ENCODE measurements at regions not wholly inside any gene's neighbourhood (a gene's known extent, or its start where the extent isn't known, plus 50 kb on each side); places are given as distances from the start of the nearest gene placed in this dataset.

- H3K9me3 Mint-ChIP-seq = no peaks in the 10 kb centered on the region
- H3K36me3 Mint-ChIP-seq (ENCODE audit: insufficient read depth) = no peaks in the 10 kb centered on the region
- ATAC-seq (replicated peaks; ENCODE audit: extremely low read depth, poor library complexity, severe bottlenecking) (no peak), DNase-seq (ENCODE audit: low spot score in 2 of 2) (no peak)
- peaks cover 7% of the 10 kb centered on the region for H3K4me1 Mint-ChIP-seq
- H3K27ac Mint-ChIP-seq (ENCODE audit: low read depth) = no peak overlapping the region
- no peak overlapping the region for H3K4me3 Mint-ChIP-seq
- H3K27me3 Mint-ChIP-seq = no peaks in the 10 kb centered on the region
These were observed 113.4 kb upstream of the ATXN3L start for GRCh38 chrX:13433298-13433605.

GRCh38 chrX:13432414-13433297 is 112.8 kb upstream of the ATXN3L start:
- Mint-ChIP-seq H3K4me3 (no peak overlapping the region), H3K9me3 (no peaks in the 10 kb centered on the region)
- DNase-seq (ENCODE audit: low spot score in 2 of 2) = no peak

GRCh38 chrX:13430136-13430827 is 110.4 kb upstream of the ATXN3L start:
- Mint-ChIP-seq H3K9me3 (no peaks in the 10 kb centered on the region), H3K4me1 (peaks cover 14% of the 10 kb centered on the region), H3K36me3 (ENCODE audit: insufficient read depth) (no peaks in the 10 kb centered on the region), H3K27ac (ENCODE audit: low read depth) (no peak overlapping the region), H3K27me3 (no peaks in the 10 kb centered on the region), H3K4me3 (no peak overlapping the region)
- ATAC-seq (replicated peaks; ENCODE audit: extremely low read depth, poor library complexity, severe bottlenecking) (no peak), DNase-seq (ENCODE audit: low spot score in 2 of 2) (no peak)

More at GRCh38 chrX:13432414-13433297, 112.8 kb upstream of the ATXN3L start:
- no peaks in the 10 kb centered on the region for H3K36me3 Mint-ChIP-seq (ENCODE audit: insufficient read depth)
- no peak for ATAC-seq (replicated peaks; ENCODE audit: extremely low read depth, poor library complexity, severe bottlenecking)
- H3K4me1 Mint-ChIP-seq = peaks cover 13% of the 10 kb centered on the region
- H3K27me3 Mint-ChIP-seq = no peaks in the 10 kb centered on the region
- H3K27ac Mint-ChIP-seq (ENCODE audit: low read depth) = no peak overlapping the region

GRCh38 chrX:13428053-13428786 is 108.4 kb upstream of the ATXN3L start:
- ATAC-seq (replicated peaks; ENCODE audit: extremely low read depth, poor library complexity, severe bottlenecking) = no peak
- H3K27ac Mint-ChIP-seq (ENCODE audit: low read depth) = no peak overlapping the region
- H3K4me1 Mint-ChIP-seq = peaks cover 14% of the 10 kb centered on the region
- no peaks in the 10 kb centered on the region for H3K36me3 Mint-ChIP-seq (ENCODE audit: insufficient read depth)
- H3K9me3 Mint-ChIP-seq = no peaks in the 10 kb centered on the region
- DNase-seq (ENCODE audit: low spot score in 2 of 2) = no peak
- no peak overlapping the region for H3K4me3 Mint-ChIP-seq
- H3K27me3 Mint-ChIP-seq = no peaks in the 10 kb centered on the region

- Mint-ChIP-seq H3K36me3 (ENCODE audit: insufficient read depth) (no peaks in the 10 kb centered on the region), H3K9me3 (no peaks in the 10 kb centered on the region), H3K4me1 (peaks cover 14% of the 10 kb centered on the region), H3K27ac (ENCODE audit: low read depth) (no peak overlapping the region), H3K4me3 (no peak overlapping the region), H3K27me3 (no peaks in the 10 kb centered on the region)
- DNase-seq (ENCODE audit: low spot score in 2 of 2) (no peak), ATAC-seq (replicated peaks; ENCODE audit: extremely low read depth, poor library complexity, severe bottlenecking) (no peak)
These were observed 107.7 kb upstream of the ATXN3L start for GRCh38 chrX:13427441-13428052.

GRCh38 chrX:13420545-13421183 is 100.8 kb upstream of the ATXN3L start:
- Mint-ChIP-seq H3K4me1 (no peaks in the 10 kb centered on the region), H3K27me3 (no peaks in the 10 kb centered on the region), H3K36me3 (ENCODE audit: insufficient read depth) (no peaks in the 10 kb centered on the region), H3K4me3 (no peak overlapping the region), H3K27ac (ENCODE audit: low read depth) (no peak overlapping the region), H3K9me3 (no peaks in the 10 kb centered on the region)
- ATAC-seq (replicated peaks; ENCODE audit: extremely low read depth, poor library complexity, severe bottlenecking) = no peak
- no peak for DNase-seq (ENCODE audit: low spot score in 2 of 2)

- H3K4me1 Mint-ChIP-seq = no peaks in the 10 kb centered on the region
- H3K4me3 Mint-ChIP-seq = no peak overlapping the region
- no peak overlapping the region for H3K27ac Mint-ChIP-seq (ENCODE audit: low read depth)
- H3K36me3 Mint-ChIP-seq (ENCODE audit: insufficient read depth) = no peaks in the 10 kb centered on the region
- DNase-seq (ENCODE audit: low spot score in 2 of 2) = no peak
- no peaks in the 10 kb centered on the region for H3K27me3 Mint-ChIP-seq
- ATAC-seq (replicated peaks; ENCODE audit: extremely low read depth, poor library complexity, severe bottlenecking) = no peak
- H3K9me3 Mint-ChIP-seq = no peaks in the 10 kb centered on the region
These were observed 100.1 kb upstream of the ATXN3L start for GRCh38 chrX:13419918-13420317.

- no peaks in the 10 kb centered on the region for H3K9me3 Mint-ChIP-seq
- no peaks in the 10 kb centered on the region for H3K27me3 Mint-ChIP-seq
- DNase-seq (ENCODE audit: low spot score in 2 of 2) (no peak), ATAC-seq (replicated peaks; ENCODE audit: extremely low read depth, poor library complexity, severe bottlenecking) (no peak)
- H3K36me3 Mint-ChIP-seq (ENCODE audit: insufficient read depth) = no peaks in the 10 kb centered on the region
- no peak overlapping the region for H3K27ac Mint-ChIP-seq (ENCODE audit: low read depth)
- no peaks in the 10 kb centered on the region for H3K4me1 Mint-ChIP-seq
- no peak overlapping the region for H3K4me3 Mint-ChIP-seq
These were observed 99.4 kb upstream of the ATXN3L start for GRCh38 chrX:13419276-13419675.

GRCh38 chrX:13418126-13419097 is 98.6 kb upstream of the ATXN3L start:
- no peaks in the 10 kb centered on the region for H3K36me3 Mint-ChIP-seq (ENCODE audit: insufficient read depth)
- no peaks in the 10 kb centered on the region for H3K27me3 Mint-ChIP-seq
- DNase-seq (ENCODE audit: low spot score in 2 of 2) (no peak), ATAC-seq (replicated peaks; ENCODE audit: extremely low read depth, poor library complexity, severe bottlenecking) (no peak)
- no peaks in the 10 kb centered on the region for H3K9me3 Mint-ChIP-seq
- H3K27ac Mint-ChIP-seq (ENCODE audit: low read depth) = no peak overlapping the region
- H3K4me3 Mint-ChIP-seq = no peak overlapping the region
- no peaks in the 10 kb centered on the region for H3K4me1 Mint-ChIP-seq

- H3K27ac Mint-ChIP-seq (ENCODE audit: low read depth) = no peak overlapping the region
- ATAC-seq (replicated peaks; ENCODE audit: extremely low read depth, poor library complexity, severe bottlenecking) = no peak
- DNase-seq (ENCODE audit: low spot score in 2 of 2) = no peak
These were observed 95.7 kb upstream of the ATXN3L start for GRCh38 chrX:13415509-13415908.

GRCh38 chrX:13414006-13414647 is 94.3 kb upstream of the ATXN3L start:
- H3K27me3 Mint-ChIP-seq = no peaks in the 10 kb centered on the region
- ATAC-seq (replicated peaks; ENCODE audit: extremely low read depth, poor library complexity, severe bottlenecking) (no peak), DNase-seq (ENCODE audit: low spot score in 2 of 2) (no peak)

More at GRCh38 chrX:13415509-13415908, 95.7 kb upstream of the ATXN3L start:
- no peaks in the 10 kb centered on the region for H3K36me3 Mint-ChIP-seq (ENCODE audit: insufficient read depth)
- H3K4me1 Mint-ChIP-seq = no peaks in the 10 kb centered on the region
- H3K4me3 Mint-ChIP-seq = no peak overlapping the region
- H3K27me3 Mint-ChIP-seq = no peaks in the 10 kb centered on the region
- no peaks in the 10 kb centered on the region for H3K9me3 Mint-ChIP-seq

More at GRCh38 chrX:13414006-13414647, 94.3 kb upstream of the ATXN3L start:
- Mint-ChIP-seq H3K9me3 (no peaks in the 10 kb centered on the region), H3K36me3 (ENCODE audit: insufficient read depth) (no peaks in the 10 kb centered on the region), H3K4me1 (no peaks in the 10 kb centered on the region), H3K4me3 (no peak overlapping the region), H3K27ac (ENCODE audit: low read depth) (no peak overlapping the region)

All from central memory CD8-positive, alpha-beta T cell (primary cell).